DMS53 (cell line): ENCODE measurements at regions not wholly inside any gene's neighbourhood (a gene's known extent, or its start where the extent isn't known, plus 50 kb on each side); places are given as distances from the start of the nearest gene placed in this dataset.

ENCODE experiments used
- DNase-seq: peaks from one replicate; lab custom pipeline; 2025; lab: John Stamatoyannopoulos, UW

GRCh38 chr2:216320852-216321251 lies 51.4 kb downstream of the MARCHF4 start:
- no peak for DNase-seq

GRCh38 chr2:216319771-216320170 lies 52.5 kb downstream of the MARCHF4 start:
- DNase-seq = no peak

GRCh38 chr2:216318521-216318874 lies 53.8 kb downstream of the MARCHF4 start:
- no peak for DNase-seq

- DNase-seq = no peak
Observed at GRCh38 chr2:216317831-216318520, 54.3 kb downstream of the MARCHF4 start.

- no peak for DNase-seq
Observed at GRCh38 chr2:216316743-216317142, 55.5 kb downstream of the MARCHF4 start.

DNA sequence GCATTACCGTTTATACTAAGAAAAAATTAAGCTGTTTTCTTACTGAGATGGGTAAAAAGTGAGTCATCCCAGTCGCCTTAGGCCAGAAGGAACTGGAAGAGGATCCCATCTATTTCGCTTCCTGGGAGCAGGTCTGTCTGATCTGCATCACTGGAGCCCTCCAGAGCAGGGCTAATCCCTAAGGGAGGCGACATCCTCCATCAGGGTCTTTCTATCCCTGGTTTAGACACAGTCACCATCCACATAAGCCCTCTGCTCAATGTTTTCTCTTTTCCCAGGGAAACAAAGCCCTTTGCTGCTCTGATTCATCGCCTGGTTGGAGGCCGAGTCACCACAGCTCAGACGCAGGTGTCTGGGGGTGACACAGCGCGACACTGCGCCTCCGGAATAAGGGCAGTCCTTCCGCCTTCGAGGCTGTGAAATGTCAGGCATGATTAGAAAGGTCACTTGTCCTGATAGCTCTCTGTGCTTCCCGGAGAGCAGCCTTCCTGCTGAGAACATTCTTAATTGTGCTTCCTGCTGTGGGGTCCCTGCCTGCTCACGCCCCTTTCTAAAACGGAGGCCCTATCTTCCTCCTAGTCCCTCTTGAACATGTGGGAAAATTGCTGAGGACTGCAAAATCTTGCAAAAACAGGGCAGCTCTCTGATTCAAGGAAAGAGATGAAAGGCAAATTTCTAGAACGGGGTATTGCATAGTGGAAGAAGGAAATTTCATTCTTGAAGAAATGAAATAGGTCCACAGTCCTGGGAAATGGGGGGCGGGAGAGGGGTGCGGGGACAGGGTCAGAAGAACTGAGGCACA lies 56.3 kb downstream of the MARCHF4 start:
- DNase-seq = peak; percentile 7

- DNase-seq = no peak
Observed at GRCh38 chr2:216312441-216312840, 59.8 kb downstream of the MARCHF4 start.

DNA sequence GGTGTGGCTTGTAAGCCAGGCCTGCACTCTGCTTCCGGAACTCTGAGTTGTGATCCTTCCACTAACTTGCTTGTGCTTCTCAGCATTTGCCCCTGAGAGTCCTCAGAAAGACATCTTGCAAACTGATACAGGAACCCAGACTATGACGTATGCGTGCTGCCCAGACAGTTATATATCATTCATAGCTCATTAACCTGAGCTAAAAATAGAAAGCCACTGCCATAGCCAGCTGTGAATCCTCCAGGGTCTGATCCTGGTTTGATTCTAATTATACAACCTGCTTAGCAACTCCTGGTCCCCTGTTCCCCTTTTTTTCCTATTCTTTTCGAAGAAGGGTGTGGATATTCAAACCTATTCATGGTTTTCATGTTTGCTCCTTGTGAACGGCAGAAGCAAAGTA lies 63.7 kb downstream of the MARCHF4 start:
- DNase-seq = no peak

DNA sequence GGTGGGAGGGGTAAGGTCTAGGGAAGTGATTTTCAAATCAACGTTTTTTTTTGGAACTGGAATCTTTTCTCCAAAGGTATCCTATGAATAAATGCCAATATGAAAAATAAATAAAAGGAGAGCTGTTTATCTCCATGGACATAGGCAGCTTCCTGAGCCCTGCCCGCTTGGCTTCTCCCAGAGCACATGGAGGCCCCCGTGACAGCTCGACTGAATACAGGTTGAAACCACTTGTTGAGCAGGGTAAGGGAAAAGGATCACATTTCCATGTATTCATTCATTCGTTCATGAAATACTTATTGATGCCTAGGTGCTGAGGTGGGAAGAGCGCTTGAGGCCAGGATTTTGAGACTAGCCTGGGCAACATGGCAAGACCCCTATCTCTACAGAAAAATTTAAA lies 64.8 kb downstream of the MARCHF4 start:
- DNase-seq = no peak

DNA sequence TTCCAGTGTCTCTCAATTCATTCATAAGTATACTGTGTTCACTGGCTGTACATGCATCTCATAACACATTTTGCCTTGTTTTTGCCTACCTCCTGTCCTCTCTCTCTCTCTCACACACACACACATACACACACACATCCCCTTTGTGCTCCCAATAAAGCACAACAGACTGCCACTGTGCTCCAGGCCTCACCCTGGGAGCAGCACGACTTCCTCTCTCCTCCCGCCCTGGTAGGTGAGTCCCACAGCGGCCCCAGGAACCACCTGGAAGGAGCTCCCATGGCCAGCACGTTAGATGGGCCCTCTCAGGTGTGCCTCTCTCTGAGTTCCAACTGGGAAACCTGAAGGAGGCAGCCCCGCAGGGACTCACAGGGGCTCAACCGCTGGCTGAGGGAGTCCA lies 65.4 kb downstream of the MARCHF4 start:
- no peak for DNase-seq

DNA sequence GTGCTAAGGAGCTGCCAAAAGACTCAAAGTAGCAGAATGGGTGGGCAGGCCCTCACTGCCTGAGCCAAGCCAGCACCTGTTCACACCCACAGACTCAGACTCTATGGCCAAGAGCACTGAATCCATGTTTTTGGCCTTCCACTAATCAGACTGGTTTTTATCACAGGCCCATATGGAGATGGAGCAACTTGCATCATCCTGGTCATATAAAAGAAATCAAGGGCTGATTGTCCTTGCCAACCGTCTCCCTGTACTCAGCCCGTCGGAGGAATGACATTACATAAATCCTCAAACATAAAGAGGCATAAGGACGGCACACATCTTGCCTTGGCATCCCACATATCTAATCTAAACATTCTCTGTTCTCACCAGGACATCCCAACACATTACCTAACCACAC lies 66.7 kb downstream of the MARCHF4 start:
- no peak for DNase-seq

GRCh38 chr2:216302981-216303676 lies 69.2 kb downstream of the MARCHF4 start:
- DNase-seq = no peak

DNA sequence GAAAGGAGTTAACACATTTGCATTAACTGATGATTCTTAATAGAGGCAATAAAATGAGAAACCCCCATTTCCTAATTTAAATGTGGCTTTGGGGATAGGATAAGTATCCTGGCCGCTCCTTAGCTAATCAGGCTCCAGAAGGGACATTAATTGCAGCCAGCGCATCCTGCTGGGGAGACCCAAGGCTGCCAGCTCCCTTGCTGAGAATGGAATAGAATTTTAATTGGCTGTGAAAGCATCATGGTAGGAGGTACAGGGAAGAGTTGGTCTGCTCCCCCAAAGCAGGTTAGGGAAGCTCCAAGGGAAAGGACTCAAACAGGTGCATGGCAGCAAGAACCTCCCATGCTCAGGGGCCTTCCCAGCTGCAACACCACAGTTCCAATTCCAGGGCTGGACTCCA lies 71.4 kb downstream of the MARCHF4 start:
- no peak for DNase-seq

DNA sequence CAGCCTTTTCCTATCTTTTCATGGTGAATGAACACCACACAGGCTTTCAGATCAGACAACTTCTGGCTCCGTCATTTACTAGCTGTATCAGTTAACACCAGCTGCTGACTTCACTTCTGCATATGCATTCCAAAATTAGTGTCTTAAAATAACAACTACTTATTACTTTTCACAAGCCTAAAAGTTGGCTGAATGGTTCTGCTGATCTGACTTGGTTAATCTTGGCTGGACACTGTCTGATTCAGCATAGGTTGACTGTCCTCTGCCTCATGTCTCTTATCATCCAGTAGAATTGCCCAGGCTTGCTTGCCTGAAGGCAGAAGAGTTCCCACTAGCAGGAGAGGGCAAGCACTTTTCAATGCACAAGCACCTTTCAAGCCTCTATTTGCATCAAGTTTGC lies 72.7 kb downstream of the MARCHF4 start:
- DNase-seq = no peak

DNA sequence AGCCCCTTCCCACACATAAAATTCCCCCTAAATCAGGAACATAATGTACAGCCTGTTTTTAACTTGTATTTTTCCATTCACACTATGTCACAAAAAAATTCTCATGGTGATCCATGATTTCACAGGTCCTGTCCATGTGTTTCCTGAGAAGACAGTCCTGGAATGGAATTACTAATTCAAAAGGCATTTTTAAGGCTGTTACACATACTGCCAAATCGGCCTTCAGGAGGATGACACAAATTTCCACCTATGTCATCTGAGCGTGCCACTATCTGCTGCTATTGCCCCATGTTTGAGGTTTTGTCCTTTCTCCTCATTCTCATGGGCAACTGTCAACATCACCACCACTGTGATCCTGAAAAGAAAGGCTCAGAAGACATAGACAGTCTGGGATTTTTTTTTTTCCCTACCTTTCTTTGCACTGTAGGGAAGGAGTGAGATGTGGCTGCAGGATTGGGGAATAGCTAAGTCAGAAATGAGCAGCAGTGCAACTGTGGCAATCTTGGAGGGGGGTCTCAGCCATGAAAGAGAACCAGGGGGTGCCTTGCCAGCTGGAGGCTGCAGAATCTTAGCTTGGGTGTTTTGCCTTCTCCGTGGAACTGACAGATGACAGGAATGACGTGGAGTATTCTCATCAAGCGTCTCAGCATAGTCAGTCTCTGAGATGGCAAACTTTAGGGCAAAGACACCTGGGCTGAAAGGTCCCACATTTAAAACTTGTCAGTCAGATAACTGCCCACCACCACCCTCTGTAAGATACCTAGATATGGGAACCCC lies 73.4 kb downstream of the MARCHF4 start:
- DNase-seq = no peak

GRCh38 chr2:216296856-216297255 lies 75.4 kb downstream of the MARCHF4 start:
- DNase-seq = no peak

GRCh38 chr2:216294305-216294704 lies 78.0 kb downstream of the MARCHF4 start:
- DNase-seq = no peak

DNA sequence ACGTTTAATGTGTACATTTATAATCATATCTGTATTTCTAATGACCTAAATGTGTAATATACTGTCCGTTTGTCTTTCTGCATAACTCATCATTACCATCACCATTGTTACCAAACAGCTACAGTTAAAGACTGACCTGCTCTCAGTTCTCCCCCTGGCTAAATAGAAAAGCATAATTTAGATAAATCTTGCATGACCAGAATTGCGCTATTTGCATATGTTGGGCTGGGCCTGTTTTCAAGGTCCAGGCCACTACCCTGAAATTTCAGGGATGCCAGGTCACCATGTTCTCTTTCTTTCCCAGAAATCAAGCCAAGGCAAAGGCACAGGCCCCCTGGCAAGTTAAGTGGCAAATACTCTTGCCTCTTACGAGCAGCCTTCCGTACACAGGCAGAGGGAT lies 78.4 kb downstream of the MARCHF4 start:
- no peak for DNase-seq

GRCh38 chr2:216292886-216293301 lies 79.4 kb downstream of the MARCHF4 start:
- DNase-seq = no peak

- no peak for DNase-seq
Observed at GRCh38 chr2:216292475-216292874, 79.8 kb downstream of the MARCHF4 start.

- DNase-seq = peak; percentile 52
Observed at GRCh38 chr2:216289470-216289869, 82.8 kb downstream of the MARCHF4 start.

DNA sequence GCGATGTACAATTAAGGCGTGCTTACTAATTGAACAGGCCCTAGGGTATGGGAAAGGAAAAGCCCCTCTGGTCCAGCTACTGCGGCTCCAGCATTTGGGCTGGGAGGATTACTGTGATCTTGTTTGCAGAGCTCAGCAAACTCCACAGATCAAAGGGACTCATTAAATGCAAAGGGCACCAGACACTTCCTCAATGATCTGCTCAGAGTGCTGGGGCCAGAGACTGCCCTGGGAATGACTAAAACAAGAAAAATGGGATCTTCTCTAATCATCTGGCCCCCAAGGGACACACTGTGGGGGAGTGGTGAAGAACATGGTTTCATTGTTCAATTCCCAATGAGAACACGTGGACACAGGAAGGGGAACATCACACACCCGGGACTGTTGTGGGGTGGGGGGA lies 85.0 kb downstream of the MARCHF4 start:
- peak; percentile 14 for DNase-seq
